ENCODE measurements at regions not wholly inside any gene's neighbourhood (a gene's known extent, or its start where the extent isn't known, plus 50 kb on each side); places are given as distances from the start of the nearest gene placed in this dataset.
A peak's percentile ranks its signal among the peaks of the same experiment; 100 is the strongest.

- TF ChIP-seq ZFP36 (IDR thresholded peaks at IDR 0.05; ENCODE audit: low read depth, low read length, partially characterized antibody) (peak; percentile 60), CHD4 (IDR thresholded peaks at IDR 0.05; ENCODE audit: insufficient read depth, insufficient replicate concordance, low read depth, low read length, poor library complexity, severe bottlenecking) (peak; percentile 39), HDAC2 (IDR thresholded peaks at IDR 0.05) (peak; percentile 52; the same call in 1 of the 2 replicates), SOX6 (IDR thresholded peaks at IDR 0.05) (peak; percentile 63; the same call in 1 of the 2 replicates), ZNF592 (IDR thresholded peaks at IDR 0.05) (no peak), ESRRA (IDR thresholded peaks at IDR 0.05; ENCODE audit: borderline replicate concordance, low read depth) (peak; percentile 40; the same call in 1 of the 2 replicates), RBM25 (IDR thresholded peaks at IDR 0.05; ENCODE audit: low read depth, low read length, severe bottlenecking) (peak; percentile 93)
These were observed 60.0 kb upstream of the SMAD3 start (continued) for GRCh38 chr15:67005294-67005996.
